ENCODE measurements at regions not wholly inside any gene's neighbourhood (a gene's known extent, or its start where the extent isn't known, plus 50 kb on each side); places are given as distances from the start of the nearest gene placed in this dataset.
"Not testable (repeated sequence)": the region's sequence is repeated elsewhere in the genome, so short reads cannot be mapped to it uniquely, and the experiment has no call there.

DNA sequence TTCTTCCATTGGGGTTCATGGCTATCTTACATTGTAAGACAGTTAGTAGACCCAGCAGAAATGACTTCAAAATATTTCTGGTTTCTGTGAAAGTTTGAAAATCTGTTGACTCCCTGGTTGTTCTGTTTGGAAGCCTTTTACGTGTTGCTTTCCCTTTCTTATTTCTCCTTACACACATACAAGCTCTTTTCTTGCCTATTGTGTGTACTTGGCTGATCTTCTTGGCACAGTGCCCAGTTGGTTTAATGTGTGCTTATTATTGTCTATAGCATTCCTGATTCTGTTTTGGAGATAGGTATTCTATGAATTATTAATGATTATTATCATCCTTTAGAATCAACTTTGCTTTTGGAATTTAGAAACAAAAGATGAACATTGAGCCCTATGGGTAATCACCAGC, 1995.0 kb downstream of the FOXD4L5 start:
- TF ChIP-seq MAX (IDR thresholded peaks at IDR 0.05; ENCODE audit: low read depth, low read length); CTCF (IDR thresholded peaks at IDR 0.05; ENCODE audit: low read depth, low read length); POLR2A (IDR thresholded peaks at IDR 0.05; ENCODE audit: extremely low read depth, insufficient read length): not testable (repeated sequence)

Data from NB4 (cell line).